ENCODE measurements at regions not wholly inside any gene's neighbourhood (a gene's known extent, or its start where the extent isn't known, plus 50 kb on each side); places are given as distances from the start of the nearest gene placed in this dataset.

GRCh38 chrX:94576367-94577004, 902.5 kb downstream of the FAM133A start:
- TF ChIP-seq, protein P1, sequence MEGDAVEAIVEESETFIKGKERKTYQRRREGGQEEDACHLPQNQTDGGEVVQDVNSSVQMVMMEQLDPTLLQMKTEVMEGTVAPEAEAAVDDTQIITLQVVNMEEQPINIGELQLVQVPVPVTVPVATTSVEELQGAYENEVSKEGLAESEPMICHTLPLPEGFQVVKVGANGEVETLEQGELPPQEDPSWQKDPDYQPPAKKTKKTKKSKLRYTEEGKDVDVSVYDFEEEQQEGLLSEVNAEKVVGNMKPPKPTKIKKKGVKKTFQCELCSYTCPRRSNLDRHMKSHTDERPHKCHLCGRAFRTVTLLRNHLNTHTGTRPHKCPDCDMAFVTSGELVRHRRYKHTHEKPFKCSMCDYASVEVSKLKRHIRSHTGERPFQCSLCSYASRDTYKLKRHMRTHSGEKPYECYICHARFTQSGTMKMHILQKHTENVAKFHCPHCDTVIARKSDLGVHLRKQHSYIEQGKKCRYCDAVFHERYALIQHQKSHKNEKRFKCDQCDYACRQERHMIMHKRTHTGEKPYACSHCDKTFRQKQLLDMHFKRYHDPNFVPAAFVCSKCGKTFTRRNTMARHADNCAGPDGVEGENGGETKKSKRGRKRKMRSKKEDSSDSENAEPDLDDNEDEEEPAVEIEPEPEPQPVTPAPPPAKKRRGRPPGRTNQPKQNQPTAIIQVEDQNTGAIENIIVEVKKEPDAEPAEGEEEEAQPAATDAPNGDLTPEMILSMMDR (IDR thresholded peaks at IDR 0.05): no peak
- no peak for TF ChIP-seq POLR2A (IDR thresholded peaks at IDR 0.05)
